ENCODE measurements at regions not wholly inside any gene's neighbourhood (a gene's known extent, or its start where the extent isn't known, plus 50 kb on each side); places are given as distances from the start of the nearest gene placed in this dataset.

- H3K4me3 ChIP-seq (ENCODE audit: severe bottlenecking) = no peak overlapping the region
- TF ChIP-seq, protein P1, sequence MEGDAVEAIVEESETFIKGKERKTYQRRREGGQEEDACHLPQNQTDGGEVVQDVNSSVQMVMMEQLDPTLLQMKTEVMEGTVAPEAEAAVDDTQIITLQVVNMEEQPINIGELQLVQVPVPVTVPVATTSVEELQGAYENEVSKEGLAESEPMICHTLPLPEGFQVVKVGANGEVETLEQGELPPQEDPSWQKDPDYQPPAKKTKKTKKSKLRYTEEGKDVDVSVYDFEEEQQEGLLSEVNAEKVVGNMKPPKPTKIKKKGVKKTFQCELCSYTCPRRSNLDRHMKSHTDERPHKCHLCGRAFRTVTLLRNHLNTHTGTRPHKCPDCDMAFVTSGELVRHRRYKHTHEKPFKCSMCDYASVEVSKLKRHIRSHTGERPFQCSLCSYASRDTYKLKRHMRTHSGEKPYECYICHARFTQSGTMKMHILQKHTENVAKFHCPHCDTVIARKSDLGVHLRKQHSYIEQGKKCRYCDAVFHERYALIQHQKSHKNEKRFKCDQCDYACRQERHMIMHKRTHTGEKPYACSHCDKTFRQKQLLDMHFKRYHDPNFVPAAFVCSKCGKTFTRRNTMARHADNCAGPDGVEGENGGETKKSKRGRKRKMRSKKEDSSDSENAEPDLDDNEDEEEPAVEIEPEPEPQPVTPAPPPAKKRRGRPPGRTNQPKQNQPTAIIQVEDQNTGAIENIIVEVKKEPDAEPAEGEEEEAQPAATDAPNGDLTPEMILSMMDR (IDR thresholded peaks at IDR 0.05; ENCODE audit: poor library complexity, severe bottlenecking) = no peak
- no peak overlapping the region for H3K27ac ChIP-seq (ENCODE audit: poor library complexity, severe bottlenecking)
- no peaks in the 10 kb centered on the region for H3K36me3 ChIP-seq (ENCODE audit: low read depth)
- H3K9me3 ChIP-seq (ENCODE audit: severe bottlenecking) = no peaks in the 10 kb centered on the region
- H3K4me1 ChIP-seq (ENCODE audit: insufficient read depth, poor library complexity, severe bottlenecking) = no peaks in the 10 kb centered on the region
- DNase-seq (ENCODE audit: low spot score) = no peak
- no peaks in the 10 kb centered on the region for H3K27me3 ChIP-seq (ENCODE audit: insufficient read depth, poor library complexity, severe bottlenecking)
- no peak for ATAC-seq (ENCODE audit: low read depth)
Measured at GRCh38 chr12:93033948-93034347, 104.9 kb upstream of the EEA1 start.

GRCh38 chr12:93039062-93039461 lies 110.0 kb upstream of the EEA1 start:
- H3K36me3 ChIP-seq (ENCODE audit: low read depth) = no peaks in the 10 kb centered on the region

DNA sequence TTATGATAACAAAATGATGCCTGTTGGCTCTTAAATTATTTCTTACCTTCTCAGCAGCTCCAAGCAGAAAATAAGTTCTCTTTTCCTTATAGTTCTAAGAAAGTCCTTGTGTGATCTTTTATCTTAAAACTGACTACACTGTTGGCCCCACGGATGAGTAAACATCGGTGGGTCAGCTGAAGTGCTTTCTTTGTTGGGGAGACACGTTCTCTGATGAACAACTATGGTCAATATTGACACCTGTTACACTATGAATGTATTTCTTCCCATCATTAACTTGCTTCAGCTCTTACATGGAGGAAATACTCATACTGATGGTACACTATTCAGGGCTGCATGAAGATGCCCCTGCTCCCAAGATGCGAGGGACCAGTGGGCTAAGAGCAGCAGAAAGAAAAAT lies 110.8 kb upstream of the EEA1 start:
- TF ChIP-seq, protein P1 (IDR thresholded peaks at IDR 0.05; ENCODE audit: poor library complexity, severe bottlenecking) = no peak
- Histone ChIP-seq H3K27me3 (ENCODE audit: insufficient read depth, poor library complexity, severe bottlenecking) (no peaks in the 10 kb centered on the region), H3K9me3 (ENCODE audit: severe bottlenecking) (no peaks in the 10 kb centered on the region), H3K4me3 (ENCODE audit: severe bottlenecking) (no peak overlapping the region), H3K27ac (ENCODE audit: poor library complexity, severe bottlenecking) (no peak overlapping the region), H3K4me1 (ENCODE audit: insufficient read depth, poor library complexity, severe bottlenecking) (no peaks in the 10 kb centered on the region), H3K36me3 (ENCODE audit: low read depth) (no peaks in the 10 kb centered on the region)
- no peak for DNase-seq (ENCODE audit: low spot score)
- ATAC-seq (ENCODE audit: low read depth) = no peak

More at GRCh38 chr12:93039062-93039461, 110.0 kb upstream of the EEA1 start:
- TF ChIP-seq, protein P1 (IDR thresholded peaks at IDR 0.05; ENCODE audit: poor library complexity, severe bottlenecking) = no peak
- Histone ChIP-seq H3K27ac (ENCODE audit: poor library complexity, severe bottlenecking) (no peak overlapping the region), H3K27me3 (ENCODE audit: insufficient read depth, poor library complexity, severe bottlenecking) (no peaks in the 10 kb centered on the region), H3K4me1 (ENCODE audit: insufficient read depth, poor library complexity, severe bottlenecking) (no peaks in the 10 kb centered on the region), H3K4me3 (ENCODE audit: severe bottlenecking) (no peak overlapping the region), H3K9me3 (ENCODE audit: severe bottlenecking) (no peaks in the 10 kb centered on the region)
- ATAC-seq (ENCODE audit: low read depth) = no peak
- DNase-seq (ENCODE audit: low spot score) = no peak

DNA sequence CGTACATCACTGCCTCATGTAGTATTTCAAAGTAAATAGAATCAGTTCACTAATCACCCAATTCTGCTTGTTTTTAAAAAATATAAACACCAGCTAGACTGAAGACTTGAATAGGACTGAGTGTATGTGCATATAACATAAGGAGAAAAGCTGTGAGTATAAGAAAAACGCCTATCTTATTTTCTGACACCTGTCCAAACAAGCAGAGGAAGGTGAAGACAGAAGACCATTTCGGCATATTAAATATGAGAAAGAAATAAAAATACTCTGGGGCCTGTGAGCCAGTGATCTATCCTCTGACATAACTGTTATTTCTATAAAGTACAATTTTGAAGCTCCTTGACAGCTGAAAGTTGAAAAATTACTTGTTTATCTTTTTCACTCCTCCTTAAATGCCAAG lies 111.3 kb upstream of the EEA1 start:
- Histone ChIP-seq H3K36me3 (ENCODE audit: low read depth) (no peaks in the 10 kb centered on the region), H3K4me3 (ENCODE audit: severe bottlenecking) (no peak overlapping the region), H3K27me3 (ENCODE audit: insufficient read depth, poor library complexity, severe bottlenecking) (no peaks in the 10 kb centered on the region), H3K9me3 (ENCODE audit: severe bottlenecking) (no peaks in the 10 kb centered on the region), H3K27ac (ENCODE audit: poor library complexity, severe bottlenecking) (no peak overlapping the region), H3K4me1 (ENCODE audit: insufficient read depth, poor library complexity, severe bottlenecking) (no peaks in the 10 kb centered on the region)
- no peak for ATAC-seq (ENCODE audit: low read depth)
- no peak for DNase-seq (ENCODE audit: low spot score)
- TF ChIP-seq, protein P1 (IDR thresholded peaks at IDR 0.05; ENCODE audit: poor library complexity, severe bottlenecking) = no peak

GRCh38 chr12:93041416-93041815 lies 112.3 kb upstream of the EEA1 start:
- H3K36me3 ChIP-seq (ENCODE audit: low read depth) = no peaks in the 10 kb centered on the region
- H3K9me3 ChIP-seq (ENCODE audit: severe bottlenecking) = no peaks in the 10 kb centered on the region
- no peaks in the 10 kb centered on the region for H3K4me1 ChIP-seq (ENCODE audit: insufficient read depth, poor library complexity, severe bottlenecking)
- TF ChIP-seq, protein P1 (IDR thresholded peaks at IDR 0.05; ENCODE audit: poor library complexity, severe bottlenecking) = no peak
- H3K4me3 ChIP-seq (ENCODE audit: severe bottlenecking) = no peak overlapping the region
- H3K27me3 ChIP-seq (ENCODE audit: insufficient read depth, poor library complexity, severe bottlenecking) = no peaks in the 10 kb centered on the region
- ATAC-seq (ENCODE audit: low read depth) (no peak), DNase-seq (ENCODE audit: low spot score) (no peak)
- no peak overlapping the region for H3K27ac ChIP-seq (ENCODE audit: poor library complexity, severe bottlenecking)
